Left colon (tissue), 2 donors: ENCODE measurements at regions not wholly inside any gene's neighbourhood (a gene's known extent, or its start where the extent isn't known, plus 50 kb on each side); places are given as distances from the start of the nearest gene placed in this dataset.

ENCODE experiments used
- ATAC-seq: fragments of 200-7000 bp; cut with Tn5 transposase; one replicate; pipeline ENCODE4 v1.9.1; 2020; ENCODE audit warnings: mild to moderate bottlenecking, moderate library complexity
- DNase-seq, 2 donors: peaks; one replicate each; pipeline ENCODE4 v3.0.0-alpha.2; 2020
- intact Hi-C, 2 donors: fragments of 100-400 bp; cut with DNase I in 1 of 2; cut with micrococcal nuclease in 1 of 2; formaldehyde crosslinking; loops; one replicate each; pipeline versions ENCODE4 v1.11.2 to v1.14.0; 2022; cut with DNase I, micrococcal nuclease
- donor health status: DM: no; HTN: no; CAD: no.
- donor health status: DM: yes; HTN: yes; CAD: no.

GRCh38 chr5:118060833-118061232 is 927.5 kb downstream of the DTWD2 start:
- intact Hi-C loops: no loop called here
- ATAC-seq: no peak

DNA sequence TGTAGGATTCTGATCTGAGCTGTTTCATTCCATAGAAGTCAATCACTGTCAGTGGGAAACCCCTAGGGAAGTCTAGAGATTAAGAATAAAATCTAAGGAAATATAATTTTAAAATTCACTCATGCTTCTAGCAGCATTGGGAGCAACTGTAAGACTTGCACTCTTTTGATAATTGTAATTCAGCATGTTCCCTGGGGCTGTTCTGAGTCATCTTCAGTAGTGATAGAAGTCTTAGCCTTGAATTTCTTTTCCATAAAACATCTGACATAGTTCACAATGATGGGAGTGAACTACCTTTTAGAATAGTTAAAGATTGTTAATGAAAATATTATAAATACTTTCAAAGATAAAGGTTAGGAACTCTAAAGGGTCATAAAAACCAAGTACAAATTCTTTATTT is 935.8 kb downstream of the DTWD2 start:
- ATAC-seq (no peak), DNase-seq (no peak)
- intact Hi-C loops: no loop called here

More at GRCh38 chr5:118060833-118061232, 927.5 kb downstream of the DTWD2 start:
- DNase-seq: no peak

DNA sequence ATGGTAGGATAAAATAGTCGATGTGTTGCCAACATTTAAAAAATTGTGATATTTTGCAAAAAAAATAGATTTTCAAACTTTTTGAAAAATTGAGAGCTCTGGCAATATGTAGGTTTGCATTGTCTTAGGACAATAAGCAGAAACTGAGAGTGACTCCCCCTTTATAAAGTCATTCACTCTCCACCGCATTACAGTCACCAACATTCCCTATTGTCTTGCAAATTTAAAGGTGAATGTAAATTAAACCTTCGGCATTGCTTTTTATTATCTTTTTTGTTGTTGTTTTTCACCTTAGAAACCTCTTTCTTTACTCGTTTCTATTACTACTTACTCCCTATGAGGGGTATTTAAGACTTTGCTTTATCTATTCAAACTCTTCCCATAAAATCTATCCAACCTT is 944.2 kb downstream of the DTWD2 start:
- ATAC-seq (no peak), DNase-seq (no peak)
- intact Hi-C loops: no loop called here

- intact Hi-C loops: no loop called here
- ATAC-seq: no peak
- no peak for DNase-seq
Measured at GRCh38 chr5:118043531-118043930, 944.8 kb downstream of the DTWD2 start.

GRCh38 chr5:118042076-118042475 is 946.3 kb downstream of the DTWD2 start:
- DNase-seq (no peak), ATAC-seq (no peak)
- intact Hi-C loops: no loop called here

GRCh38 chr5:118040496-118040895 is 947.9 kb downstream of the DTWD2 start:
- intact Hi-C loops: no loop called here
- DNase-seq (no peak), ATAC-seq (no peak)

- intact Hi-C loops: no loop called here
- ATAC-seq (no peak), DNase-seq (no peak)
Measured at GRCh38 chr5:118033686-118034338, 954.5 kb downstream of the DTWD2 start.

DNA sequence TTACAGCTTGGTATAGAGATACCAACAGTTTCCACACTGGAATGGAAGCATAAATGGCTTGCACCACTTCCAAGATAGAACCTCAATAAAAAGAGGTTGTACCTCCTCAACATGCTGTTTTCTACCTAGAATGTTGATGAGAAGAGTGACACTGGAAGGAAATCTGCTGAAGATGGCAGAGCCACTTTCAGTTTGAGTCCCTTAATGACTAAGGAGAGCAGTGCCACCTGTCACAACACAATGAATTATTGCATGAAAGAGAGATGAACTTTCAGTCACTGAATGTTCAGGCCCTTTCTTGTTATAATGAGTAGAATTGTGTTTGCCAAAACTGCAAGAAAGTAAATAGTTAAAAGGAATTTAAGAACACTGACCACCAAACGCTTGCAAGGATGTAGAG is 958.5 kb downstream of the DTWD2 start:
- intact Hi-C loops: no loop called here
- DNase-seq: no peak

DNA sequence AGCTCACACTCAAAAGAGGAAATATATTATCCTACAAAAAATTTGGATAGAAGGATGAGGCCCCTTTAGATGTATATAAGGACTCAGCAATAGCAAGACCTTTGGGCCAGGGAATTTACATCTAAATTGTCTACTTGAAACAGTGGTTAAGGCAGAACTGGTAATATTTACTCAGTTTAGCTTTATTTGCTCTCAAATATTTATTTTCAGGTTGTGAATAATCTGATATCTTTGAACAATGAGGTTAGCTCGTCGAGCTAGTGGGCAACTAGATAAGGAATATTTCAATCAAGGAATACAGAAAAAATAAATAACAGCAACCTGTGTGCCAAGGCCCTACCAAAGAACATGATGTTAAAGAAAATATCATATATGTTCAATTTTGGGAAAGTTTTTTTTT is 966.3 kb downstream of the DTWD2 start:
- ATAC-seq (no peak), DNase-seq (no peak)
- intact Hi-C loops: no loop called here

More for the DNA sequence above, 958.5 kb downstream of the DTWD2 start:
- no peak for ATAC-seq

- DNase-seq (no peak), ATAC-seq (no peak)
- intact Hi-C loops: no loop called here
Measured at GRCh38 chr5:118017536-118017935, 970.8 kb downstream of the DTWD2 start.

DNA sequence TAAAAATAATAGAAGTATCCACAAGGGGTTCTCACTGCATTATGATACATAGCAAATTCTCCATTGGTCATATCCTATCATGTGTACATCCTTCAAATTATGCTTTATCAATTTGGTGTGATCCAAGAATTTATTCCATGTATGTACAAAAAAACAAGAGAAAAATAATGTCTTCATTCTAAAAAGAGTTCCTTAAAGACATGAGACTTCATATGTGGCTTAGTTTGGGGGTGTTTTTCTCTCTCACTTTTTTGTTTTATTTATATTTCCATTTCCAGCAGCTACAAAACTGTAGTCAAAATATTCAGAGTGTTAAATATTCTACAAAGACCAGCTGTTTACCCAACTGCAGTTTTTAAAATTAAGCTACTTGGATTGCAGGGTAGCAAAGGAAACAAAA is 972.0 kb downstream of the DTWD2 start:
- no peak for DNase-seq
- no peak for ATAC-seq
- intact Hi-C loops: no loop called here

- intact Hi-C loops: no loop called here
- ATAC-seq (no peak), DNase-seq (no peak)
Measured at GRCh38 chr5:118015511-118015910, 972.8 kb downstream of the DTWD2 start.

- intact Hi-C loops: no loop called here
- no peak for ATAC-seq
- no peak for DNase-seq
Measured at GRCh38 chr5:118009741-118010297, 978.5 kb downstream of the DTWD2 start.

GRCh38 chr5:118008779-118009178 is 979.6 kb downstream of the DTWD2 start:
- intact Hi-C loops: no loop called here

GRCh38 chr5:118007262-118007661 is 981.1 kb downstream of the DTWD2 start:
- intact Hi-C loops: no loop called here
- DNase-seq: no peak
- ATAC-seq: no peak

More at GRCh38 chr5:118008779-118009178, 979.6 kb downstream of the DTWD2 start:
- no peak for ATAC-seq
- DNase-seq: no peak

DNA sequence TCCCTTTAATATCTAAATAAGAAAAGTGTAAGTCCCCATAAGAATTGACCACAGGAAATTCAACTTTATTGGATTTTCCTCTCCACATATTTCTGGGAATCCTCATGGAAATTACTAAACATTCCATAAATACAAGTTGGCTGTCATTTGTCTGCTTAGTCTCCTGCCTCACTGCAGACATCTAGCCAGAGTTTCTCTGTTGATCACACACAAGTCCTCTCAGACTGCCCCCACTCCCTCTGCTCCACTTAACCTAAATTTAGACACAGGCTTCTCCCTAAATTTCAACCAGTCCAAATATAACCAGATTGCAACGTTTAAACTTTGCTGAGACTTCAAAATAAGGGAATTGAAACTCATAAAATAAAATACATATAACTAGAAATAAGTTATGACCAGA is 982.1 kb downstream of the DTWD2 start:
- ATAC-seq (no peak), DNase-seq (no peak)
- intact Hi-C loops: no loop called here

GRCh38 chr5:117999939-118000549 is 988.3 kb downstream of the DTWD2 start:
- DNase-seq (no peak), ATAC-seq (no peak)
- intact Hi-C loops: no loop called here

GRCh38 chr5:117982691-117983090 is 1005.7 kb downstream of the DTWD2 start:
- no peak for ATAC-seq
- DNase-seq: no peak
- intact Hi-C loops: no loop called here

DNA sequence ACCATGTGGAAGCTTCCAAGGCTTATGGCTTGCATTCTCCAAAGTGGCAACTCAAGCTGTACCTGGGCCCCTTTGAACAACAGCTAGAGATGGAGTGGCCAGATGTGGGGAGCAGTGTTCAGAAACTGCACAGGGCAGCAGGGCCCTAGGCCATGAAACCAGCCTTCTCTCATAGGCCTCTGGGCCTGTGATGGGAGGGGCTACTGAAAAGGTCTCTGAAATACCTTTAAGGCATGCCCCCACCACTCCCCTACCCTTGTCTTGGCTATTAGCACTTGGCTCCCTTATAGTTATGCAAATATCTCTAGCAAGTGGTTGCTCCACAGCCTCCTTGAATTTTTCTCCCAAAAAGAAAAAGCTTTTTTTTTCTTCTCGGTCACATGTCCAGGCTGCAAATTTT is 1014.6 kb downstream of the DTWD2 start:
- intact Hi-C loops: no loop called here
- ATAC-seq (no peak), DNase-seq (no peak)

GRCh38 chr5:117955831-117956230 is 1032.5 kb downstream of the DTWD2 start:
- no peak for DNase-seq
- intact Hi-C loops: no loop called here
- ATAC-seq: no peak

- intact Hi-C loops: no loop called here
Measured at GRCh38 chr5:117954331-117954730, 1034.0 kb downstream of the DTWD2 start.

More at GRCh38 chr5:117954331-117954730, 1034.0 kb downstream of the DTWD2 start:
- no peak for ATAC-seq
- no peak for DNase-seq
